Endothelial cell of umbilical vein (primary cell): ENCODE measurements at regions not wholly inside any gene's neighbourhood (a gene's known extent, or its start where the extent isn't known, plus 50 kb on each side); places are given as distances from the start of the nearest gene placed in this dataset.

Experiments used
- BruUV-seq: library from RNA; stranded (reverse); fragments of 400-500 nt; replicated peaks from 2 replicates; lab custom pipeline; 2021; lab: Mats Ljungman, UMichigan
- CTCF ChIA-PET: fragments of 300-600, 350-600 bp; sonication (Branson Sonifier 250); formaldehyde crosslinking; loops from one replicate; lab custom pipeline; 2021; ENCODE audit warnings: antibody characterized with exemption, inconsistent platforms; lab: Charles Lee
- POLR2A ChIA-PET: fragments of 300-600, 350-600 bp; sonication (Branson Sonifier 250); formaldehyde crosslinking; loops from one replicate; lab custom pipeline; 2021; ENCODE audit warnings: antibody characterized with exemption, inconsistent platforms; lab: Charles Lee
- DNase-seq: peaks from one replicate; pipeline ENCODE4 v3.0.0-alpha.2; 2011; ENCODE audit warnings: low read depth, low spot score
- FAIRE-seq: peaks from 2 replicates; lab custom pipeline; 2011; peaks lifted over from hg19 to GRCh38; lab: Jason Lieb, UNC
- H2AFZ ChIP-seq: 2 replicates; pipeline ENCODE4 v1.6.0; 2012; ENCODE audit warnings: low read depth, low read length, control low read depth, inconsistent platforms
- H3K27ac ChIP-seq: 2 replicates; pipeline ENCODE4 v1.5.1; 2011; ENCODE audit warnings: low read depth, mild to moderate bottlenecking, control low read depth, low read length, moderate library complexity; ENCODE audit not compliant: insufficient read depth
- H3K27me3 ChIP-seq, 2 experiments: 2 replicates each; pipeline versions ENCODE4 v1.6.0 to v1.6.1; 2011; ENCODE audit warnings: low read length in 2 of 2, mixed read lengths in 1 of 2; ENCODE audit not compliant: control insufficient read depth in 2 of 2, insufficient read depth in 2 of 2
- H3K36me3 ChIP-seq, 2 experiments: 2 replicates in 1 of 2; 3 replicates in 1 of 2; pipeline ENCODE4 v1.5.1; 2011; ENCODE audit warnings: low read length in 2 of 2, mild to moderate bottlenecking in 1 of 2, moderate library complexity in 1 of 2; ENCODE audit not compliant: control insufficient read depth in 2 of 2, insufficient read depth in 2 of 2; ENCODE audit errors: extremely low read depth in 1 of 2
- H3K4me1 ChIP-seq: 3 replicates; pipeline ENCODE4 v1.5.1; 2011; ENCODE audit warnings: mild to moderate bottlenecking, low read length; ENCODE audit not compliant: control insufficient read depth, insufficient read depth; ENCODE audit errors: extremely low read depth
- H3K4me2 ChIP-seq: 2 replicates; pipeline ENCODE4 v1.6.1; 2011; ENCODE audit warnings: low read length, control low read depth, mixed read lengths; ENCODE audit not compliant: insufficient read depth
- H3K4me3 ChIP-seq, 3 experiments: fragments of 200-600 bp in 1 of 3; sonication (generic), shearing (Covaris generic) in 1 of 3; replicated peaks in 1 of 3; 2 replicates each; pipeline ENCODE4 v1.5.1; 2011 to 2016; ENCODE audit warnings: control low read depth in 3 of 3, low read length in 3 of 3, mild to moderate bottlenecking in 2 of 3, inconsistent platforms in 1 of 3, low read depth in 1 of 3, moderate library complexity in 1 of 3; ENCODE audit not compliant: insufficient read depth in 1 of 3
- H3K79me2 ChIP-seq: 2 replicates; pipeline ENCODE4 v1.6.0; 2012; ENCODE audit warnings: low read length, inconsistent platforms; ENCODE audit not compliant: control insufficient read depth, insufficient read depth
- H3K9ac ChIP-seq: replicated peaks from 2 replicates; pipeline ENCODE3; 2011; ENCODE audit warnings: low read length, control low read depth; ENCODE audit not compliant: insufficient read depth; ENCODE audit errors: extremely low read depth
- H3K9me1 ChIP-seq: replicated peaks from 3 replicates; pipeline ENCODE4 v1.6.0; 2011; ENCODE audit warnings: mild to moderate bottlenecking, low read length; ENCODE audit not compliant: control insufficient read depth, insufficient read depth; ENCODE audit errors: extremely low read depth
- H3K9me3 ChIP-seq: replicated peaks from 2 replicates; pipeline ENCODE4 v1.5.1; 2012; ENCODE audit warnings: low read length, inconsistent platforms; ENCODE audit not compliant: control insufficient read depth, insufficient read depth
- H4K20me1 ChIP-seq: replicated peaks from 2 replicates; pipeline ENCODE3; 2011; ENCODE audit warnings: mild to moderate bottlenecking, low read length; ENCODE audit not compliant: control insufficient read depth, insufficient read depth; ENCODE audit errors: extremely low read depth
- CTCF ChIP-seq, 2 donors: IDR thresholded peaks; 1 replicate in 1 of 2; 2 replicates in 1 of 2; pipeline ENCODE4 v1.5.1; 2011; ENCODE audit warnings: low read length in 2 of 2, mild to moderate bottlenecking in 2 of 2, moderate library complexity in 2 of 2, control low read depth in 1 of 2, inconsistent platforms in 1 of 2, low read depth in 1 of 2; ENCODE audit not compliant: insufficient read depth in 1 of 2; ENCODE audit errors: extremely low read depth in 1 of 2
- EZH2 ChIP-seq: IDR thresholded peaks from 2 replicates; pipeline ENCODE4 v1.6.1; 2012; ENCODE audit warnings: borderline replicate concordance, low read depth, mild to moderate bottlenecking, moderate library complexity, low read length, inconsistent platforms; ENCODE audit not compliant: severe bottlenecking
- FOS ChIP-seq: IDR thresholded peaks from 2 replicates; pipeline ENCODE4 v1.6.1; 2011; ENCODE audit warnings: mild to moderate bottlenecking, low read length, moderate library complexity, borderline replicate concordance; ENCODE audit not compliant: insufficient read depth
- GATA2 ChIP-seq: IDR thresholded peaks from 2 replicates; pipeline ENCODE4 v1.7.0; 2011; ENCODE audit warnings: low read depth, mild to moderate bottlenecking, moderate library complexity, mixed read lengths, low read length; ENCODE audit not compliant: insufficient read length, insufficient read depth
- JUN ChIP-seq: IDR thresholded peaks from 2 replicates; pipeline ENCODE4 v1.6.1; 2011; ENCODE audit warnings: borderline replicate concordance, low read depth; ENCODE audit not compliant: insufficient read length, insufficient read depth
- MAX ChIP-seq: IDR thresholded peaks from 2 replicates; pipeline ENCODE4 v1.6.1; 2011; ENCODE audit not compliant: insufficient read depth, insufficient read length
- MYC ChIP-seq: IDR thresholded peaks from one replicate; pipeline ENCODE4 v1.6.1; 2011; ENCODE audit warnings: mild to moderate bottlenecking, low read depth, low read length
- POLR2A ChIP-seq: IDR thresholded peaks from 2 replicates; pipeline ENCODE4 v1.6.1; 2012; ENCODE audit warnings: low read depth, mild to moderate bottlenecking, control low read depth, low read length
- POLR2AphosphoS5 ChIP-seq: IDR thresholded peaks from 2 replicates; pipeline ENCODE4 v1.6.1; 2012; ENCODE audit warnings: low read depth, mild to moderate bottlenecking, control low read depth, low read length, moderate library complexity; ENCODE audit not compliant: insufficient read depth
- dilution Hi-C: fragments of 300-500 bp; cut with MboI; formaldehyde crosslinking; loops from one replicate; pipeline ENCODE4 v1.15.0; 2019; ENCODE audit warnings: low sequenced_read_pairs; ENCODE audit not compliant: extremely low pct_ligation_motif_present
- intact Hi-C: fragments of 100-400 bp; cut with micrococcal nuclease; formaldehyde crosslinking; loops from one replicate; pipeline ENCODE4 v1.10.0; 2022

- Histone ChIP-seq H3K9ac (no peak overlapping the region), H3K36me3 (no peaks in the 10 kb centered on the region), H3K27ac (no peak overlapping the region), H3K4me1 (no peaks in the 10 kb centered on the region), H3K27me3 (no peaks in the 10 kb centered on the region), H3K9me1 (no peaks in the 10 kb centered on the region), H2AFZ (no peak overlapping the region), H3K9me3 (no peaks in the 10 kb centered on the region), H4K20me1 (no peaks in the 10 kb centered on the region), H3K79me2 (no peaks in the 10 kb centered on the region), H3K4me2 (no peak overlapping the region), H3K4me3 (no peak overlapping the region)
- dilution Hi-C loops (no loop called here), intact Hi-C loops (no loop called here)
- ChIA-PET POLR2A (no interaction called here), CTCF (no interaction called here)
- no TSS peak for BruUV-seq
- TF ChIP-seq FOS (no peak), EZH2 (no peak)
- FAIRE-seq: peak; percentile 15
- DNase-seq: no peak
These were observed 74.7 kb downstream of the FAM47B start for GRCh38 chrX:35017284-35017683.

- intact Hi-C loops: no loop called here
- Histone ChIP-seq H3K4me3 (no peak overlapping the region), H2AFZ (no peak overlapping the region), H3K79me2 (no peaks in the 10 kb centered on the region), H3K4me1 (no peaks in the 10 kb centered on the region), H3K9me3 (no peaks in the 10 kb centered on the region), H3K36me3 (no peaks in the 10 kb centered on the region), H3K9ac (no peak overlapping the region), H3K9me1 (no peaks in the 10 kb centered on the region), H3K27ac (no peak overlapping the region), H3K4me2 (no peak overlapping the region), H4K20me1 (no peaks in the 10 kb centered on the region), H3K27me3 (no peaks in the 10 kb centered on the region)
- POLR2A ChIA-PET: no interaction called here
- no TSS peak for BruUV-seq
- FAIRE-seq (no peak), DNase-seq (no peak)
- no peak for TF ChIP-seq GATA2
- TF ChIP-seq CTCF (IDR thresholded peaks at IDR 0.05; ENCODE audit: extremely low read depth in 1 of 2, insufficient read depth in 1 of 2, low read depth in 1 of 2, low read length in 2 of 2): no peak
- TF ChIP-seq POLR2AphosphoS5: no peak
- TF ChIP-seq FOS: no peak
- no peak for TF ChIP-seq MAX
- TF ChIP-seq MYC: no peak
- TF ChIP-seq JUN: no peak
- TF ChIP-seq EZH2: no peak
- TF ChIP-seq POLR2A: no peak
- dilution Hi-C loops: no loop called here
- CTCF ChIA-PET: no interaction called here
These were observed 81.1 kb downstream of the FAM47B start for GRCh38 chrX:35023683-35024082.
